ENCODE measurements at regions not wholly inside any gene's neighbourhood (a gene's known extent, or its start where the extent isn't known, plus 50 kb on each side); places are given as distances from the start of the nearest gene placed in this dataset.
"Not testable (repeated sequence)": the region's sequence is repeated elsewhere in the genome, so short reads cannot be mapped to it uniquely, and the experiment has no call there.

- no peak for DNase-seq
Measured at GRCh38 chr21:15281714-15282113, 216.9 kb upstream of the NRIP1 start.

- DNase-seq = no peak
Measured at GRCh38 chr21:15282665-15283064, 217.9 kb upstream of the NRIP1 start.

- no peak for DNase-seq
Measured at GRCh38 chr21:15283138-15283537, 218.3 kb upstream of the NRIP1 start.

- DNase-seq = no peak
Measured at GRCh38 chr21:15283789-15284188, 219.0 kb upstream of the NRIP1 start.

GRCh38 chr21:15285556-15285955 lies 220.8 kb upstream of the NRIP1 start:
- no peak for DNase-seq

DNA sequence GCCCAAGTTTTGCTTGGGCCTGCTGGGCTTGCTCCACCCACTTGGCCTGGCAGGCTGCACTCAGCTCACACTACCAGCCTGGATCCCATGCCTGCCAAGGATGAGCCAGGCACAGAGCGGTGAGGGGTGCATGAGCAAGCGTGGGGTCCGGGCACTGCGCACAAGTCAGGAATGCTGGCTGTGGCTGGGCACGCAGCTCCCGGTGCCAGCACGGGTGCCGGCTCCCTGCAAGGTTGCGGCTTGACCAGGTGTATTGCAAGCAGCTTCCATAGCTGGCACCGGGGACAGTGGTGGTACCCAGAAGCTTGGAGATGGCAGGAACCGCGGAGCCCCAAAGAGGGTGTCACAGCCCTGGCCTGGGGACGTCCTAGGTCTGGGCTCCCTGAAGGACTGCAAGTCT lies 224.4 kb upstream of the NRIP1 start:
- no peak for DNase-seq

DNA sequence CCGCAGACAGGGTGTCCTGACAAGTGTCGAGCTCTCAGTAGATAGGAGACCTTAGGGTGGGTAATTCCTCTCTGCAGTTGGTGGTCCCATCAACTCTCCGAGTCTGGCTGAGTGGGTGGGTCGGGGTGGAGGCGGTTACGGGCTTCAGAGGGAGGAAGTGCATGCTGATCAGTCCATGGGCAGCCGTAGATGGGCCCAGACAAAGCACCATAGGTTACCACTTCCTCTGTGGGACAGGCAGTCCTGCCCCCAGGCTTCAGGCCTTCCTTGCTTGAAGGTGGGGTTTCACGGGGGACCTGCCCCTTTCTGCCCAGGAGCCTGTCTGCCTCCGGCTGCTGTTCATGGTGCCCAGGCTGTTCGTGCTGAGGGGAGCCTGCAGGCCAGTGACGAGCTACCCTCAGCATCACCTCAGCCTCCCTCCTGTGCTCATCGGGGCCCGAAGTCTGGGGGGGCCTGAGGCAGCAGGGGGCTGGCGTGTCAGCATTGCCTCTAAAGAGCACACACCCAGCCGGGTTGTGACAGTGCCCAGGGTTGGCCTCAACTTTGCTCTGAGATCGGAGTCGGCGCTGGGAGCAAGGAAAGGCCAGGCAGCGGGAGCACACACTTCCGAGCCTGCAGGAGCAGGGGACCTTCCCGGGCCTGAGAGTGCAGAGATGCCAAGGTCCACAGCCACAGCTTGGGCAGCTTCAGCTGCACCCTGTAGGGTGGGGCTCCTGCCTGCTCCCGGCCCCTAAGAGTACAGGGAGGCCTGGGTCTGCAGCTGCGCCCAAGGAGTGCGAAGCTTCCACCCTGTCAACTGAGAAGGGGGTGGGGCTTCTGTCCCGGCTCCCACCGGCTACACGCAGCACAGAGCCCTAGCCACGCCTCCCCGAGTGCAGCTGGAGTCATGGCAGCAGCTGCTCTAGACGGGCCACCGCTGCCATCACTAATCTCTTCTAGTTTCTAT lies 225.4 kb upstream of the NRIP1 start:
- peak; percentile 21 for DNase-seq

- no peak for DNase-seq
Measured at GRCh38 chr21:15291621-15292266, 226.9 kb upstream of the NRIP1 start.

- peak; percentile 92 for DNase-seq
Measured at GRCh38 chr21:15293240-15293639, 228.4 kb upstream of the NRIP1 start.

- DNase-seq = no peak
Measured at GRCh38 chr21:15295875-15296274, 231.1 kb upstream of the NRIP1 start.

DNA sequence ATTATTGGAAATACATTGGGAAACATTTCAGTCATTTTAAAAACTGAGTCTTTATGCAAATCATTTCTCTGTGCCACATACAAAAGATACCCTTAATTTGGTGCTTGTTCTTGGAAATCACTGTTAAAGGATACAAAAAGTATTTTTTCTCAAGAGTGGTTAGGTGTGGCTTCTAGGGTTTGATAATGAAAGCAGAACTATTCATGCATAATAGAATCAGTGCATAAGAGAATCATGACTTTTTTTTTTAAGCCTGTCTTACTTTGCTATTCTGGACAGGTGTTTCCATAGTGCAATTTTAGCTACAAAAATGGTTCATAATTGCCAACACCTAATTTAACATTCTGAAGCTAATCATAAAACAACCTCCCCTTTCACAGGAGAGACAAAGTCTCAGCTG lies 233.0 kb upstream of the NRIP1 start:
- no peak for DNase-seq

GRCh38 chr21:15298306-15298705 lies 233.5 kb upstream of the NRIP1 start:
- no peak for DNase-seq

DNA sequence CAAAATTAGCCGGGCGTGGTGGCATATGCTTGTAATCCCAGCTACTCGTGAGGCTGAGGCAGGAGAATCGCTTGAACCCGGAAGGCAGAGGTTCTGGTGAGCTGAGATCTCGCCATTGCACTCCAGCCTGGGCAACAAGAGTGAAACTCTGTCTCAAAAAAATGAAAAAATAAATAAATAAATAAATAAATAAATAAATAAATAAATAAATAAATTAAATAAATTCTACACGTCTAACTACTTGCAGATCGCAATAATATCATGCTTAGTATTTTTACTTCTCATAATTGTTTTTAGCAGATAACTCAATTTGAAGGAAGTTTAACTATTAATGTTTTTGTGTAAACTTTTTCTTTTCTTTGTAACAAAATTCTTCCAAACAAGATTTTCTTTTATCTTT lies 234.0 kb upstream of the NRIP1 start:
- DNase-seq = not testable (repeated sequence)

DNA sequence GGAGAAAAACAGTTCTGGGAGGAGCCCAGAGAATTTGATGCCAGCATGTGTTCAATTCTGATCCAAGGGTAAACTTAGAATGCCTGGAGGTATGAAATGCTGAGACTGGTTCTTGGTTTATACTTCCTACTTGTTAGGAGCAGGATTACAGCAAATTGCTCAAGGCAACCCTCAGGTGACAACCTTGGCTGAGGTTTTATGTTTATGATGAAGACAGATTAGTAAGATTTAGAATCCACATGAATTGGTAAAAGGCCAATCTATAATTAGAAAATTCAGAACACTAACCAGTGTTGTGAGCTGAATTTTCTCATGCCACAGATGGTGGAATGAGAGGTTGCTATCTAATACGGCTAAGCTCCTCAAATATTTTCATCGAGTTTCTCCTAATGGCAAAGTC lies 235.3 kb upstream of the NRIP1 start:
- DNase-seq = no peak

DNA sequence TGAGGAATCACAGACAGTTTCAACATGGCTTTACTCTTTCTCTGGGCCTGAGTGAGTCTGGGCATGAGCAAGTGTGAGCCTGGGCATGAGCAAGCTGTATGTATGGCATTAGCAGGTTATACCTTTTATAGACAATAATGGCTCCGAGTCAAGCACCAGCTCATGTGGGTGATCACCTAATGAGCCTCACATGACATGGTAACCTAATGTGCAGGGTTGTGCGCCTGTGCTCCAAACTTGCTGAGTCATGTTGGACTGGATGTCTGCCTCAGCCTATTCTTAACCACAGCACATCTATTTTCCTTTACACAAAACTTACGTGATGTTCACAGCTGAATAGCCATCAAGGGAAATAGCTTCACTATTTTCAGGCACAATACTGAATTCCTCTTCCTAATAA lies 236.2 kb upstream of the NRIP1 start:
- DNase-seq = no peak

- no peak for DNase-seq
Measured at GRCh38 chr21:15301736-15302135, 236.9 kb upstream of the NRIP1 start.

DNA sequence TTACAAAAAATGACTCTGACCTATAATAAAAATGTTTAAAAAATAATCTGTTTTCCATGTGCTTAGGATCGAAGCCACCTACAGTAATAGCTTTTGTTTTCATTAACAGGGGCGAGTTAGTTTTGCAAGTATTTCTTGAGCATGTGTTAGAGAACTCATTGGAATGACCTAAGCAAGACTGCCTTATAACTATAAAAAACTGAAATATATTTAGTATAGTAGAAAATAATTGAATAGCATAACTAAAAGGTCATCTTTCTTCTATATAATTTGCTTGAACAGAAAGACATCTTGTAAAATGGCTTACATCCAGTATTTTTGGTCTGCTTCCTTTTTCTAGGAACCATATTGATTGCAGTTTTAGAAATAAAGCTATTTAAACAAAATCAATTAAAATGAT lies 241.5 kb upstream of the NRIP1 start:
- DNase-seq = no peak

DNA sequence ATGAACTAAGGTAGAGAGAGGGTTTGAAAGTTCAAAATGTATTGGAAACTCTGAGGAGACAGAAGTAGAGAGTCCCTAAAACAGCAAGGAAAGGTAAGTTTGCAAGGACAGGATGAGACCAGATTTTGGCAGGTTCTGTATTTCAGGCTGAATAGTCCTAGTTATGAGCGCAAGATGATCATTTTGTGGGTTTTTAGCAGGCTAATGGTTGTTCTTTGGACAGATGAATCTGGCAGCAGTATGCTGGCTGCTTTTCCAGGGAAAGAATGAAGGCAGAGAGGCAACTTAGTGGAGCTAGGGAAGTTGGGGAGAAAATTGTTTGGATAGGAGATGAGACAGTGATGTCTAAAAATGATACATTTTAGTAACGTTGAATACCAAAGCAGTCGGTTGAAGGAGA lies 243.5 kb upstream of the NRIP1 start:
- DNase-seq = no peak

- peak; percentile 6 for DNase-seq
Measured at GRCh38 chr21:15309022-15309590, 244.3 kb upstream of the NRIP1 start.

GRCh38 chr21:15309721-15310120 lies 244.9 kb upstream of the NRIP1 start:
- no peak for DNase-seq

DNA sequence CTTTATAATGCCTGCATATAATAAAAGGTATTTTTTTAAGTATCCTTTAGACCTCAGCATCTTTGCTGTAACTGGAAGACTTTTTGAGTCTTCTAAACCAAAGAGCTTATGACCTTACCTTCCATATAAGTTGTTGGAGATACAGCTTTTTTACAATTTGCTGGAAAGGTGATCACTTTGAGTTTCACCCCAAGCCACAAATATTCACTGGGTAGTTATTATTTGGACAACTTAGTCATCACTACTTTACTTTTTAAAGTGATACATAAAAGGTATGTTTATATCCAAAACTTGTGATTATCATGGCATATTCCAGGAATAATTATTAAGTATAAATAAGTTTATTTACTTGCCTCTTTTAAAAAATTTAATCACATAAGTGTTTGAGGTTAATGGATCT lies 246.7 kb upstream of the NRIP1 start:
- DNase-seq = no peak

- not testable (repeated sequence) for DNase-seq
Measured at GRCh38 chr21:15317034-15317433, 252.2 kb upstream of the NRIP1 start.

GRCh38 chr21:15319727-15320126 lies 254.9 kb upstream of the NRIP1 start:
- DNase-seq = no peak

DNA sequence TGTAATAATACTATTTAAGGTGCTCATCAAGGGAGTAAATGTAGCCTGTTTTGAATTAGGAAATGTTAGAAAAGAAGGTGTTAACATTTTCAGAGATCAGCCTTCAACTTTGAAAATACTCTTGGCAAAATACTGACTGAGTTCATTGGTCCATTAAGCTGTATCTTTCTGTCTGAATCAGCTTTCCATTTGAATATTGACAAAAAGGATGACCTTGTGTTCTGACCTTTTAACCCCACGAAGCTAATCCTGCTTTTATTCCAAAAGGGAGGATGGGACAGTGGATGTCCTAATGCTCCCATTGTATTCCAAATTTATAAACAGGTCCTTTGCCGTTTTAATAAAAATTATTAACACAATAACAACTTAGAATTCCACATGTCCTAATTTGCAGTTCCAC lies 259.7 kb upstream of the NRIP1 start:
- DNase-seq = no peak
